KOPT-K1 (cell line): ENCODE measurements at regions not wholly inside any gene's neighbourhood (a gene's known extent, or its start where the extent isn't known, plus 50 kb on each side); places are given as distances from the start of the nearest gene placed in this dataset.

Experiments
- H3K27ac ChIP-seq: fragments of 200-600 bp; sonication (generic); 2 replicates; pipeline ENCODE4 v1.5.1; 2016; ENCODE audit warnings: antibody characterized with exemption, mild to moderate bottlenecking, low read depth, low read length; ENCODE audit not compliant: poor library complexity, severe bottlenecking
- H3K36me3 ChIP-seq: fragments of 200-600 bp; sonication (generic); 2 replicates; pipeline ENCODE4 v1.5.1; 2017; ENCODE audit warnings: antibody characterized with exemption, mild to moderate bottlenecking, low read length, moderate library complexity; ENCODE audit not compliant: insufficient read depth
- H3K9me3 ChIP-seq: fragments of 200-600 bp; sonication (generic); 2 replicates; pipeline ENCODE4 v1.5.1; 2017; ENCODE audit warnings: antibody characterized with exemption, low read length, mild to moderate bottlenecking; ENCODE audit not compliant: insufficient read depth, poor library complexity, severe bottlenecking

DNA sequence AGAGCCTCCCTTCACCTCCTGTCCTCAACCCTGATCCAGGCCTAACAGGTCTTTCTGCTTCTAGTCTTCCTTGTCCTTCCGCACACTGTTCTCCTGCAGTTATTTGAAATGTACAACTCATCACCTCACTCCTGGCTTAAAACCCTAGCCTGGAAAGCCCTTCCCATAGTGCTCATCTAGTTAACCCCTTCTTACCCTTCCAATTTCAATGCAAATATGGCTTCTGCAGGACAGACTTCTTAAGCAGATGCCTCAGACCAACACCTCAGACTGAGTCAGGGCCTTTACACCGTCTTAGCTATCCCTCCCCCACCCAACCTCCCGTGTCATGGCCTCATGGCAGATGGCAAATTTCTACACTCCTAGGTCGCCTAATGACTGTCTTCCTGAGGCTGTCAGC is 130.4 kb downstream of the BCOR start:
- Histone ChIP-seq H3K36me3 (no peaks in the 10 kb centered on the region), H3K9me3 (peaks cover 13% of the 10 kb centered on the region), H3K27ac (no peak overlapping the region)

DNA sequence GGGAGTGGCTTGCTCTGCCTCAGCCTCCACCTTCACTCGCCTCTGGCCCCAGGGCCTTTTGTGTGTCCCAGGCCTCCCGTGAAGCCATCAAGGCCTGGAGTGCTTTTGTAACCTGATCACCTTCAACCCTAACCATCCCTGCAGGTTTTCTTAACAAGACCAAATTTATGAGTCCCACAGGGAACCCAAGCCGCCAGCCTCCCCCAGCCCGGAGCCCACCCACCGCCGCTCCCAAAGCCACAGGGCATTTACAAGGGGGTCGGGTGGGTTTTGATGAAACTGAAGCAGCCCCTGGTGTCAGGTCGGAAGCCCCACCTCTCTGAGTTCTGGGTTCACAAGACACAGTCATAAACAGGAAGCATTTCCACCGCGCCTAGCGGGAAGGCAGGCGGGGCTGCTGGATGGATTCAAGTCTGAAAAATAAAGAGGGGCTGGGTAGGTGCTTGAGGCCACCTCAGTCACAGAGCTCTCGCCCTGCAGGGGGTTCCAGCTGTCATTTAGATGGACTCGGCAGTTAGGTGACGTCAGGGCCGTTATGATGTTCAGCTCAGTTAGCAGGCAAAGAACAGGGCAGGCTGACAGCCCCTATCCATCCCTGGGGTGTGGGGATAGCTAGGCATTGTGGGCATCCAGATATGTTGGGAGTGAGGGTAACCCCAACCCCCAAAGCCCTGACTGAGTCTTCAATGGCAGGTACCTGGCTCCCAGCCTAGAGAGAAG is 128.5 kb downstream of the BCOR start:
- Histone ChIP-seq H3K27ac (peak overlapping the region; percentile 13), H3K9me3 (peaks cover 16% of the 10 kb centered on the region), H3K36me3 (no peaks in the 10 kb centered on the region)

DNA sequence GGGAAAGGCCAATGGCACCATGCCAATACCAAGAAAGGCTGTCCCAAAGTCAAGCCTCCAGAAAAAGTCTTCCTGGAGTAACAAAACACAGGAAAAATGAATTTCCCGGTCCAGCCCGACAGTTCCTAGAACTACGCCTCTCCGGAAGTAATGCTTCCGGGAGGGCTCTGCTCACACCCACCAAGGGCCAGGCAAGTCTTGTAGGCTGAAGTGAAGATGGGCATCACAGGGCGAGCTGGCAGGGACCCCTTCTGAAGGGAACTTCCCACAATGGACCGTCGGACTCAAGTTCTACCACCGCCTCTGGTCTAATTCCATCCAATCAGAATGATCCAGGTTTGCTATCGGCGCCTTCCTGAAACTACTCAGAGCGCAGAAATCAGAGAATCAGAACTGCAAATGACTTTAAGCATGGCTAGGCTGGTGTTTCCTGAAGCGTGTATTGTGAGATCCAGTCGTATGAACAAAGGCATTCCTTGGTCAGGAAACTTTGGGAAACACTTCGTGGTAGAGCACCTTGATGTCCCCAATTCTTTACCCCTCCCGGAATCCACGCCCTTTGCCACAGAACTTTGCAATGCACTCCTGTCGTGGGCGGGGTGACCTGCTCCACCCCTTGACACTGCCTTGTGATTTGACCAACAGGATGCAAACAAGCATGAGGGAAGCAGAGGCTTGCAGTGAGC is 127.8 kb downstream of the BCOR start:
- peak overlapping the region; percentile 13 for H3K27ac ChIP-seq
- peaks cover 16% of the 10 kb centered on the region for H3K9me3 ChIP-seq

DNA sequence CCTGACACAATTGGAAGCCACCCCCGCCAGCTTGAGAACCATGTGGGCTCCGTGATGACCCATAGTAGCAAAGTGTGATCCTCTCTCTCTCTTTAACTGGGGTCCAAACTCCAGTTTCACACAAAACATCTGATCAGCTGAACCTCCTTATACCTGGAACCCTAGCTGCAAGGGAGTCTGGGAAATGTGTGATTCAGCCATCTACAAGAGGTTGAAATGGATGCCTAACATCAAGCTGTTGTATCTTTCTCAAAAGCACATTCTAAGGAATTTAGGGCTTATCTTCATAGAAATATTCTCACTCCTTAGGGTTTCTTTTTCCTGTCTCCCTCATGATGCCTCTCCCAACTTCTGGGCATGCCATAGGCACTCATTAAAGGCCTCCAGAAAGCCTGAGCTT is 126.0 kb downstream of the BCOR start:
- Histone ChIP-seq H3K9me3 (peaks cover 16% of the 10 kb centered on the region), H3K27ac (no peak overlapping the region), H3K36me3 (no peaks in the 10 kb centered on the region)

More for the DNA sequence above, 127.8 kb downstream of the BCOR start:
- H3K36me3 ChIP-seq, result no peaks in the 10 kb centered on the region

DNA sequence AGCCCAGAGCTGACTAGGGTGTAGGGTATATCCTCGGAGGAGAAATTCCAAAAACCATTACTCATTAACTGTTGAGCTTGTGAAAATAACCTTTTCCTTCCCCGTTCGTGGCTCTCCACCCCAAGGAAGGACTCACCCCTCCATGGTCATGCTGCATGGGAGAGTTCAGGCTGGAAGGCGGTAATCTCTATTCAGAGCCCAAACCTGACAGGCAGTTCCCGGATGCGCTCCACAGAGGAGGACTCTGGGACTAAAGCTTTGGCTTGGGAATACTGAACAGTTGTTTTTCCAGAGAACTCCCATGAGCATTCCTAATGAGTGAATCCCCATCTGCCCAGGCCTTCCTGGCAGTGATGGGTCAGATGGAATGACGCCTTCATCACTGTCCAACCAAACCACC is 125.4 kb downstream of the BCOR start:
- no peaks in the 10 kb centered on the region for H3K36me3 ChIP-seq
- no peak overlapping the region for H3K27ac ChIP-seq
- H3K9me3 ChIP-seq, result peaks cover 16% of the 10 kb centered on the region

DNA sequence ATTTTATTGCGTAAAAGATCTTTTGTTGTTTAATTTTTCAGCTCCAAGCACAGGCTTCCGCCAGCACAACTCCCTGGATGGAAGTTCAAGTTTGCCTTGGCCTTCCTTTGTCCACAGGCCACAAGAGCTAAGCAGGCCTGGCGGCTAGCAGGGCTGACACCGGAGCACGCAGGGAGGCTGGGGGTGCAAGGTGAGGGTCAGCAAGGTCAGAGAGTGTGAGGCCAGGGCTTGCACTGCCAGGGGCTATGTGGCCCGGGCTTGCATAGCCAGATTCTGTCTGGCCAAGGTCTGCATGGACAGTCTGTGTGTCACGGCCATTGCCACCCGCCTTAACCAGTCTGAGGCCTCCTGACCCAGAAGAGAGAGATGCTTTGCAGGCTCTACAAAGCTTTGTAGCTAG is 123.9 kb downstream of the BCOR start:
- Histone ChIP-seq H3K27ac (no peak overlapping the region), H3K9me3 (peaks cover 16% of the 10 kb centered on the region), H3K36me3 (no peaks in the 10 kb centered on the region)

DNA sequence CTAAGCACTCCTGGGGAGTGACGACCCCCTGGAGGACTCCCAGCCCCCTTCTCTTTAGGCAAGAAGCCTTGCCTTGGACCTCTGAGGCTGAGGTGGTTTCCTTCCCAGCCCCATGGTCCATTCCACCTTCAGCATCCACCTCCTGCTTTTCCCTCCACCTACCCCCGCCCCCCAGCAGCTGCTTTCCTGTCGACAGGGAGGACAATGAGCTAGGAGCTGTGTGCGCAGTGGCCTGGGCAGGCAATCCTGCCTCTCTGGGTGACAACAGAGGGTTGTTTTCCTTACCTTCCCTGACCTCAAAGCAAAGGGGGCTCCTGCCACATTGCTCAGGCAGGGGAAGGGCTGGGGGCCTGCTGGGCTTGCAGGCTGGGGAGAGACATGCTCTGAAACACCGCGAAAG is 123.5 kb downstream of the BCOR start:
- H3K9me3 ChIP-seq, result peaks cover 16% of the 10 kb centered on the region

DNA sequence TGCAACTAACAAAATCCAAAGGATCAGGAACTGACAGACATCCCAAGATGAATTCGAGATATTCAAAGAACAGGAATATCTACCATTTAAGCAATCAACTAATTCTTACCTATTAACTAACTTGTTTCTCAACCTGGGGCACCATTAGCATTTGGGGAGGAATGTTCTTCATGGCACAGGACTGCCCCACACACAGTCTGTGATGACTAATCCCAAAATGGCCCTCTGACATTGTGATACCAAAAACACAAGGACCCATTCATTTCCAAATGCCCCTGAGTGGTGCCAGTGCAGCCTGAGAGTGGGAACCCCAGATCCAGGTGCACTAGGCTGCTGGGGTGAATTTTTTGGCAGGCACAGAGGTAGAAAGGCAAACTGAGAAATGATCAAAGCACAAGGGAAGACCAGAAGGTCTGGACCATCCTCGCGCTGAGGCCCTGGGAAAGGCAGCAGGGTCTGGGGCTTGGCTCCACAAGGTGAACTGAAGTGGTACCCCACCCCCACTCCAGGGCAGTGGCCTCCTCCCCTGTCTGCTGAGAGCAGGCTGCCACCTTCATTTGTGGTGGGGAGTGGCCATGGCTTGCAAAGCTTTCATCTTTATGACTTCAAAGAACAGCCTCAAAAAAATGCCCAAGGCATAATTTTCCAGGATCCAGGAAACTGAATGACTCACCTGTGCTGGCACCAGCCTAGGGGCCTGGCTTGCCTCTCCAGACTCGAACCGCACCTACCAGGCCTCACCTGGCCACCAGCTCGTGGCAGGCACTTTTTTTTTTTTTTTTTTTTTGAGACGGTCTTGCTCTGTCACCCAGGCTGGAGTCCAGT is 122.4 kb downstream of the BCOR start:
- peaks cover 16% of the 10 kb centered on the region for H3K9me3 ChIP-seq
- H3K27ac ChIP-seq, result no peak overlapping the region
- no peaks in the 10 kb centered on the region for H3K36me3 ChIP-seq

More for the DNA sequence above, 123.5 kb downstream of the BCOR start:
- no peaks in the 10 kb centered on the region for H3K36me3 ChIP-seq
- no peak overlapping the region for H3K27ac ChIP-seq

DNA sequence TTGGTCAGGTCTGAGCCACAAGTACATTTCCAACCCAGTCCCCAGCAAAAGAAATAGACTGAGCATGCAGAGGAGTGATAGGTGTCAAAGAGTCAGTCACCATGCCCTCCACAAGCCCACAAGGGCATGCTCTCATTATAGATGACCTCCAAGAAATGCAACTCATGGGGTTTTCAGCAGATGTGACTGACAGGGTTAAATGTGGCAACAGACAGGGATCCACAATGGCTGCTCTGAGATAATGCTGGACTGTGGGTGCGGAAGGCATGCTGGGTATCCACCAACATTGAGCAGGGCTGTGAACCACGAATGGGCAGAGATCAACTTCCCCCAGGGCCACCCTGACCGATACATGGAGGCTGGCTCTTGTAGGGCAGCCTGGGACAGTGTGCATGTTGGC is 115.8 kb downstream of the BCOR start:
- H3K36me3 ChIP-seq, result no peaks in the 10 kb centered on the region
- H3K27ac ChIP-seq, result no peak overlapping the region

DNA sequence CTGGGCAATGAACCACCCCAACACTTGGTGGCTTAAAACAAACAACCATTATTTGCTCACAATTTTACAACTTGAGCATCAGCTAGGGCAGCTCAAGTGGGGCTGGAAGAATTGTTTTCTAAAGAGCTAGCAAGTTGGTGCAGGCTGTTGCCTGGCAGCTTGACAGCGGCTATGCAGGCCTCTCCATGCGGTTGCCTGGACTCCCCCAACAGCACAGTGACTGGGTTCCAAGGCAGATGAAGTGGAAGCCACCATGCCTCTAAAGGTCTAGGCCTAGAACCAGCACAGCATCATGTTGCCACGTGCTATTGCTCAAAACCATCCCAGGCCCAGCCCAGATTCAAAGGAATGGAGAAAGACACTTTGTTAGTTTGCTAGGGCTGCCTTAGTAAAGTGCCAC is 114.8 kb downstream of the BCOR start:
- H3K9me3 ChIP-seq, result no peaks in the 10 kb centered on the region
- no peaks in the 10 kb centered on the region for H3K36me3 ChIP-seq
- H3K27ac ChIP-seq, result no peak overlapping the region

More for the DNA sequence above, 115.8 kb downstream of the BCOR start:
- no peaks in the 10 kb centered on the region for H3K9me3 ChIP-seq

DNA sequence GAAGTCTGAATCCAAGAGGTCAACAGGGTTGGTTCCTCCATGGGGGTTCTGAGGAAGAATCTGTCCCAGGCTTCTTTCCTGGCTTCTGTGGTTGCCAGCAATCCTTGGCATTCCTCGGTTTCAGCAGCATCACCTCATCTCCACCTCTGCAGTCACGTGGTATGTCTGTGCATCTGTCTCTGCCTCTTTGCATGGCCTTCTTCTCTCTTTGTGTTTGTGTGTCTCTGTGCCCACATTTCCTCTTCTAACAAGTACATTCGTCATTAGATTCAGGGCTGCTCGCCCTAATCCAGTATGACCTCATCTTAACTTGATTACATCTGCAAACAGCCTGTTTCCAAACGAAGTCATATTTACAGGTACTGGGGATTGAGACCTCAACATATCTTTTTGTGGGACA is 114.0 kb downstream of the BCOR start:
- Histone ChIP-seq H3K36me3 (no peaks in the 10 kb centered on the region), H3K27ac (no peak overlapping the region), H3K9me3 (no peaks in the 10 kb centered on the region)

DNA sequence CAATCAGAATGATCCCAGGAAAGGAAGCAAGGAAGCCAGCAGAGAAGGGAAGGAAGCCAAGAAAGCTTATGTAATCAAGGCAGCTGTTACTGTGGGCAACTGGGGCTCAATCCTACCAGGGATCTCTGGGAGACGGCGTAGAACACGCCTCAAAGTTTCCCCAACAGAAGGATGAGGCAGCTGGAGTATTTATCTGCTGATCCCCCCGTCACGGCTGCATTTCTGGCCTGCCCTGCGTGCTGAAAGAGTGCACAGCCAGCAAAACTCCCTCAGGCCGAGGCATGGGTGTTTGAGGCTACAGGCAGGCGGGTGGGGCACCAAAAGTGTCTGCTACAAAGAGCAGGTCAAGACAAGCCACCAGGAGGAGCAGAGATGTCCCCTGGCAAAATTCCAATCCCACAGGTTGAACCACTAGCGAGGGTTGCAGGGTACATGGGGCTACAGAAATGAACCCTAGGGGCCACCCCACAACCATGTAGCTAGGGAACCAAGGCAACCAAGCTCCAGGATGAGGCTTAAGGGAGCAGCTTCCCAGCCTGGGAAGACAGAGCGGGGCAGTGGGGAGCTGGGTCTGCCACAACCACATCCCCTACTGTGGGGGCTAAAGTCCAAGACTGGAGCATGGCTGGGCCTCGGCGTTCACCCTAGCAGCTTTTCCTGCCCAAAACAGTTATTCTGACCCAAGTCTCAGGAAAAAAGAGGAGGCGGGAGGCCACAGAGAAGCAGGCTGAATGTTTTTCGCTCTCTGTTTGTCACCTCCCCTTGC is 113.4 kb downstream of the BCOR start:
- Histone ChIP-seq H3K9me3 (no peaks in the 10 kb centered on the region), H3K27ac (no peak overlapping the region), H3K36me3 (no peaks in the 10 kb centered on the region)

DNA sequence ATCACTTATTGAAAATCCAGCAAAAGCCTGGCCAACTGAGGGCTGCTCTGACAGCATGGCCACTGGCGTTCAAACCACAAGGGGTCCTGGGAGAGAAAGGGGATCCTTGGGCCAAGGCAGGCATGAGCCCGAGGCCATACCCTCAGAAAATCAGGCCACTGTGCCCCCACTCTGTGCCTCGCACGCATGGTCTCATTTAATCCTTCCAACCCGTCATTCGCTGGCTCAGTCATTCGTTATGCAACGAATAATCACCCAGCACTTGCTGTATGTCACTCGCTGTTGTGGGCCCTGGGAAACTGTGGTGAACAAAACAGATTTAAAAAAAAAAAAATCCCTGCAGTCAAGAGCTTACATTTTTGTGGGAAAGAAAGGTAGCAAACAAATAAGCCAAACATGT is 112.7 kb downstream of the BCOR start:
- no peaks in the 10 kb centered on the region for H3K9me3 ChIP-seq
- no peaks in the 10 kb centered on the region for H3K36me3 ChIP-seq
- H3K27ac ChIP-seq, result no peak overlapping the region

DNA sequence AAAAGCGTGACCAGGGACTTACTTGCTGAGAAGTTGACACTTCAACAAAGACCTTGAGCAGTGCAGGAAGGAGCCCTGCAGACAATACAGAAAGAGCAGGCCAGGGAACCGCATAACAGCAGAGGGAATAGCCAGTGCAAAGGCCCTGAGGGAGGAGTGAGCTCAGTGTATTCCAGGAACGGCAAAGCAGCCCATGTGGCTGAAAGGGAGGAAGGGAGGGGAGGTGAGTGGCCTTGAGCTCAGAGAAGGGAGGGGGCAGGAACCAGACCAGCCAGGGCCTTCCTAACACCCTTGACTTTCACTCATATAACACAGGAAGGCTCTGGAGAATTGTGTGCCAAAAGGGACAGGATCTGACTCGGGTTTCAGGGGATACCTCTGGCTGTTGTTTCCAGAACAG is 112.2 kb downstream of the BCOR start:
- Histone ChIP-seq H3K9me3 (no peaks in the 10 kb centered on the region), H3K36me3 (no peaks in the 10 kb centered on the region), H3K27ac (no peak overlapping the region)

DNA sequence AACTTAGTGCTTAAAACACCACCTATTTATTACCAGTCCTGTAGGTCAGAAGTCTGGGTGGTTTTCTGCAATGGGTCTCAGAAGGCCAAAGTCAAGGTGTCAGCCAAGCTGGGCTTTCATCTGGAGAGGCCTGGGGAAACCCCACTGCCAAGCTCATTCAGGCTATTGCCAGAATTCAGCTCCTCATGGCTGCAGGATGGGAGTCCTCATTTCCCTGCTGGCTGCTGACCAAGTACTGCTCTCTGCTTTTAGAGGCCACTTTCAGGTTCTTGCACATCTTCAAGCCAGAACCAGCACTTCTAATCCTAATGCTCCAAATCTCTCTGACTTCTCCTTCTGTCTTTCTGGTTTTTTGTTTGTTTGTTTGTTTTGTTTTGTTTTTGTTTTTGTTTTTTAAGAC is 109.3 kb downstream of the BCOR start:
- Histone ChIP-seq H3K36me3 (no peaks in the 10 kb centered on the region), H3K9me3 (no peaks in the 10 kb centered on the region), H3K27ac (no peak overlapping the region)
